DND-41 (cell line): ENCODE measurements at regions not wholly inside any gene's neighbourhood (a gene's known extent, or its start where the extent isn't known, plus 50 kb on each side); places are given as distances from the start of the nearest gene placed in this dataset.
"Not testable (repeated sequence)": the region's sequence is repeated elsewhere in the genome, so short reads cannot be mapped to it uniquely, and the experiment has no call there.

Experiments used
- ATAC-seq: fragments of 200-7000 bp; cut with Tn5 transposase; 3 replicates; pipeline ENCODE4 v1.9.1; 2021; ENCODE audit warnings: low read depth; ENCODE audit not compliant: insufficient read depth
- DNase-seq: peaks from one replicate; pipeline ENCODE4 v3.0.0-alpha.2; 2020
- H2AFZ ChIP-seq: 2 replicates; pipeline ENCODE4 v1.6.0; 2012; ENCODE audit warnings: low read depth, low read length
- H3K27ac ChIP-seq: 2 replicates; pipeline ENCODE4 v1.5.1; 2012; ENCODE audit warnings: low read length, inconsistent platforms
- H3K27me3 ChIP-seq: fragments of 200-600 bp; sonication (generic); 2 replicates; pipeline ENCODE4 v1.6.0; 2012; ENCODE audit warnings: low read length, mild to moderate bottlenecking, inconsistent platforms; ENCODE audit not compliant: insufficient read depth, poor library complexity
- H3K36me3 ChIP-seq: 2 replicates; pipeline ENCODE4 v1.5.1; 2012; ENCODE audit warnings: low read length, inconsistent platforms; ENCODE audit not compliant: insufficient read depth
- H3K4me1 ChIP-seq: 2 replicates; pipeline ENCODE4 v1.5.1; 2012; ENCODE audit warnings: mild to moderate bottlenecking, low read length; ENCODE audit not compliant: insufficient read depth
- H3K4me2 ChIP-seq: 2 replicates; pipeline ENCODE4 v1.6.0; 2012; ENCODE audit warnings: mild to moderate bottlenecking, moderate library complexity, low read length, inconsistent platforms; ENCODE audit not compliant: insufficient read depth
- H3K4me3 ChIP-seq, 2 experiments: fragments of 200-600 bp in 1 of 2; shearing (Covaris generic) in 1 of 2; 2 replicates each; pipeline ENCODE4 v1.5.1; 2012 to 2016; ENCODE audit warnings: inconsistent platforms in 2 of 2, low read length in 2 of 2, mild to moderate bottlenecking in 2 of 2, low read depth in 1 of 2, moderate library complexity in 1 of 2
- H3K79me2 ChIP-seq: 2 replicates; pipeline ENCODE4 v1.6.0; 2012; ENCODE audit warnings: low read length, inconsistent platforms; ENCODE audit not compliant: insufficient read depth
- H3K9ac ChIP-seq: 2 replicates; pipeline ENCODE4 v1.6.0; 2012; ENCODE audit warnings: low read depth, mild to moderate bottlenecking, inconsistent platforms, low read length, moderate library complexity
- H3K9me3 ChIP-seq: 2 replicates; pipeline ENCODE4 v1.5.1; 2012; ENCODE audit warnings: low read length, moderate library complexity, mild to moderate bottlenecking, inconsistent platforms; ENCODE audit not compliant: insufficient read depth, severe bottlenecking
- H4K20me1 ChIP-seq: 2 replicates; pipeline ENCODE4 v1.6.0; 2012; ENCODE audit warnings: low read length; ENCODE audit not compliant: insufficient read depth

DNA sequence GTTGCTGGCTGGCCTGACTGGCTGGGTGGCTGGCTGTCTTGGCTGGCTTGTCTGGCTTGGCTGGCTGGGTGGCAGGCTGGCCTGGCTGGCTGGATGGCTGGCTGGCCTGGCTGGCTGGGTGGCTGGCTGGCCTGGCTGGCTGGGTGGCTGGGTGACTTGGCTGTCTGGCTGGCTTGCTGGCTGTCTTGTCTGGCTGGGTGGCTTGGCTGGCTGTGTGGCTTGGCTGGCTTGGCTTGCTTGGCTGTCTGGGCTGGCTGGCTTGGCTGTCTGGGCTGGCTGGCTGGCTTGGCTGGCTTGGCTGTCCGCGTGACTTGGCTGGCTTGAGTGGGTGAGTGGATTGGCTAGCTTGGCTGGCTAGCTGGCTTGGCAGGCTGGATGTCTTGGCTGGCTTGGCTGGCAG lies 2835.6 kb downstream of the RPIA start:
- H3K79me2 ChIP-seq, H3K9ac ChIP-seq, DNase-seq, ATAC-seq, H3K4me2 ChIP-seq, H3K27ac ChIP-seq, H4K20me1 ChIP-seq, H3K36me3 ChIP-seq, H2AFZ ChIP-seq, H3K4me1 ChIP-seq, H3K27me3 ChIP-seq, H3K9me3 ChIP-seq, H3K4me3 ChIP-seq: not testable (repeated sequence)

DNA sequence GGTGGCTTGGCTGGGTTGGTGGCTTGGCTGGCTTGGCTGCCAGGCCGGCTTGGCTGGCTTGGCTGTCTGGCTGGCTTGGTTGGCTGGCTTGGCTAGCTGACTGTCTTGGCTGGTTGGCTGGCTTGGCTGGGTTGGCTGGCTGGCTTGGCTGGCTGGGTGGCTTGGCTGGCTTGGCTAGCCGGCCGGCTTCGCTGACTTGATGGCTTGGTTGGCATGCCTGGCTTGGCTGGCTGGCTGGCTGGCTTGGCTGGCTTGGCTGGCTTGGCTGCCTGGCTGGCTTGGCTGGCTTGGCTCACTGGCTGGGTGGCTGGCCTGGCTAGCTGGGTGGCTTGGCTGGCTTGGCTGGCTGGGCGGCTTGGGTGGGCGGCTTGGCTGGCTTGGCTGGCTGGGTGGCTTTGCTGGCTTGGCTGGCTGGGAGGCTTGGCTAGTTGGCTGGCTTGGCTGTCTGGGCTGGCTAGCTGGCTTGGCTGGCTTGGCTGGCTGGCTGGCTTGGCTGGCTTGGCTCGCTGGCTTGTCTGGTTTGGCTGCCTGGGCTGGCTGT lies 2836.1 kb downstream of the RPIA start:
- not testable (repeated sequence) for H3K4me3 ChIP-seq, H4K20me1 ChIP-seq, H3K36me3 ChIP-seq, H3K9ac ChIP-seq, DNase-seq, H2AFZ ChIP-seq, H3K79me2 ChIP-seq, H3K27me3 ChIP-seq, H3K4me2 ChIP-seq, ATAC-seq, H3K27ac ChIP-seq, H3K9me3 ChIP-seq, H3K4me1 ChIP-seq

DNA sequence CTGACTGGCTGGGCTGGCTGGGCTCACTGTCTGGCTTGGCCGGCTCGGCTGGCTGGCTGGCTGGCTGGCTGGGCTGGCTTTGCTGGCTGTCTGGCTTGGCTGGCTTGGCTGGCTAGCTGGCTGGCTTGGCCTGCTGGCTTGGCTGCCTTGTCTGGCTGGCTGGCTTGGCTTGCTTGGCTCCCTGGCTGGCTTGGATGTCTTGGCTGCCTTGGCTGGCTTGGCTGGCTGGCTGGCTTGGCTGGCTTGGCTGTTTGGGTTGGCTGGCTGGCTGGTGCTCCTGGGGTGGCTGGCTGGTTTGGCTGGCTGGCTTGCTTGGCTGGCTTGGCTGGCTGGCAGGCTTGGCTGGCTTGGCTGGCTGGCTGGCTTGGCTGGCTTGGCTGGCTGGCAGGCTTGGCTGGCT lies 2836.9 kb downstream of the RPIA start:
- H3K4me3 ChIP-seq, ATAC-seq, H3K27me3 ChIP-seq, H3K79me2 ChIP-seq, H4K20me1 ChIP-seq, DNase-seq, H3K36me3 ChIP-seq, H3K9me3 ChIP-seq, H2AFZ ChIP-seq, H3K9ac ChIP-seq, H3K27ac ChIP-seq, H3K4me2 ChIP-seq, H3K4me1 ChIP-seq: not testable (repeated sequence)

DNA sequence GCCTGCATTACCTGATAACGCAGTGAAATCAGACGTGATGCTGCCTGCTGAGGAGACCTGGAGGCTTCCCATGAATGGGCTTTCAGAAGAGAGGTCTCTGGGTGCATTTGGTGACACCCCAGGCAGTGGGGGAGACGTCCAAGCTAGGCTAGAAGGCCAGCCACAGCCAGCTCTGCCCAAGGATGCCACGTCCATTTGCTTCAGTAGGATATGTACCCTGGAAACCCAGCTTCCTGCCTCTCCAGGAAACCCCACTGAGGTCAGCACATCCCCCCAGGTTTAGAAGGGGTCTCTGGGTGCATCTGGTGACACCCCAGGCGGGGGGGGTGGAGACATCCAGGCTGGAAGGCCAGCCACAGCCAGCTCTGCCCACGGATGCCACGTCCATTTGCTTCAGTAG lies 2844.6 kb downstream of the RPIA start:
- H3K4me1 ChIP-seq, ATAC-seq, H3K79me2 ChIP-seq, H3K27ac ChIP-seq, H3K9me3 ChIP-seq, H3K4me2 ChIP-seq, DNase-seq, H3K27me3 ChIP-seq, H3K4me3 ChIP-seq, H4K20me1 ChIP-seq, H3K36me3 ChIP-seq, H3K9ac ChIP-seq, H2AFZ ChIP-seq: not testable (repeated sequence)

DNA sequence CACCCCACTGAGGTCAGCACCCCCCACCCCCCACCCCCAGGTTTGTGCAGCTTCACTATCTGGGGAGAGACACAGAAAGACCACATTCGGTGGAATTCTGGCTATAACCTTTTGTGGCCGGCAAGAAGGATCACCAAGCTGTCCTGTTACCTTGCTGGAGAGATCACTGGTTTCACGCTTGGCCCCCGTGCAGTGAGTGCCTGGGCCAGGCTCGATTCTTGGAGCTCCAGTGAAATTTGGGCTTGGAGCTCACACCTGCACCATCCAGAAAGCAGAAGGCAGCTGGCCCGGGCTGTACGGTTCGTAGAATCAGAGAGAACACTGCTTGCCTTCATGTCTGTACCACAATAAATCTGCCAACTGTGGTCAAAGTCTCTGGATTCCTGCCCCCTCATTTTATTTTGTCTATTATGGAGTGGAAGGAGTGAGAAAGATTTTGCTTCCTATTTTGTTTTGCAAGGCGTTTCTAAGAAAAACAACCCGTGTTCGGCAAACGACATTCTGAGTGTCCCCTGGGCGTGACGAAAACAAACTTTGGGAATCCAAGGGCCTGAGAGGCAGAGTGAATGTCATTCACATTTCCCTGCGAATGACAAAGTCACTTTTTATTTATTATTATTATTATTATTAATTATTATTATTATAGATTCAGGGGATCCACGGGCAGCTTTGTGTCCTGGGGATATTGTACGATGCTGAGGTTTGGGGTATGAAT lies 2845.2 kb downstream of the RPIA start:
- H3K79me2 ChIP-seq, H3K9ac ChIP-seq, H2AFZ ChIP-seq, H3K9me3 ChIP-seq, H3K27ac ChIP-seq, H4K20me1 ChIP-seq, DNase-seq, H3K4me3 ChIP-seq, H3K4me1 ChIP-seq, H3K4me2 ChIP-seq, H3K36me3 ChIP-seq, H3K27me3 ChIP-seq, ATAC-seq: not testable (repeated sequence)

DNA sequence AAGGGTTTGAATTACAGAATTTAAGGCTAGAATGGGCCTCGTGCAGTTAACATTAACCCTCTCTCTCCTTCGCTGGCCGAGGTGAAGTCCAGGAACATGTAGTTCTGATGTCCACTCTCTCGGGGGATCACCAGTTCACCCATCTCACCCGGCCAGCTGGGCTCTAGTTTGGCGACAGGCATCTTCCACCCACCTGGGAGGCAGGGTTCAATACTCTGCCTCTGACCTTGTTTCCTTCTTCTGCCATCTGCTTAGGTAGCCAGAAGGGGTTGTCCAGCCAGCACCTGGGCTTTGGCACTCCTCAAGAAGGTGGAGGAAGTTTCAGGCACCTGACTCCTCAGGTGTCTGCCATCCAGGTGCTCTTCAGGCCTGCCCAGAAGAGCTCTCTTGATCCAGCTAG lies 2857.8 kb downstream of the RPIA start:
- not testable (repeated sequence) for H3K9ac ChIP-seq, H3K9me3 ChIP-seq, H3K4me2 ChIP-seq, ATAC-seq, H3K27ac ChIP-seq, H4K20me1 ChIP-seq, H3K79me2 ChIP-seq, H3K27me3 ChIP-seq, H2AFZ ChIP-seq, DNase-seq, H3K36me3 ChIP-seq, H3K4me3 ChIP-seq, H3K4me1 ChIP-seq

DNA sequence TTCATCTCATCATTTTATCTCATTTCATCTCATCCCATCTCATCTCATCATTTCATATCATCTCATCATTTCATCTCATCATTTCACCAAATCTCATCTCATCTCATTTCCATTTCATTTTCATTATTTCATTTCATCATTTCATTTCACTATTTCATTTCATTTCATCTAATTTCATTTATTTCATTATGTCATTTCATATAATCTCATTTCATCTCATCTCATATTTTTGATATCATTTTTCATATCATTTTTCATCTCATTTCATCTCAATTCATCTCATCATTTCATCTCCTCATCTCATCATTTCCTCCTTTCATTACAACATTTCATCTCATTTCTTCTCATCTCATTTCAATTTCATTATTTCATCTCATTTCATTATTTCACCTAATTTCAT lies 2866.8 kb downstream of the RPIA start:
- not testable (repeated sequence) for H3K9me3 ChIP-seq

DNA sequence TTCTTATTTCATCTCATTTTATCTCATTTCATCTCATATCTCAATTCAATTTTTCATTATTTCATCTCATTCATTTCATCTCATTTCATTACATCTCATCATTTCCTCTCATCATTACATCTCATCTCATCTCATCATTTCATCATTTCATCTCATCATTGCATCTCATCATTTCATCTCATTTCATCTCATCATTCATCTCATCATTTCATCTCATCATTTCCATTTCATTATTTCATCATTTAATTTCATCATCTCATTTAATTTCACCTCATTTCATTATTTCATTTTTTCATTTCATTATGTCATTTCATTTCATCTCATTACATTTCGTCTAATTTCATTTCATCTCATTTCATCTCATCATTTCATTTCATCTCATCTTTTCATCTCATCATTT lies 2867.8 kb downstream of the RPIA start:
- ATAC-seq, H3K79me2 ChIP-seq, DNase-seq, H3K4me2 ChIP-seq, H3K4me1 ChIP-seq, H3K27me3 ChIP-seq, H3K9ac ChIP-seq, H3K9me3 ChIP-seq, H3K36me3 ChIP-seq, H4K20me1 ChIP-seq, H3K4me3 ChIP-seq, H2AFZ ChIP-seq, H3K27ac ChIP-seq: not testable (repeated sequence)

More for the DNA sequence above, 2866.8 kb downstream of the RPIA start:
- not testable (repeated sequence) for DNase-seq, H3K4me3 ChIP-seq, H3K79me2 ChIP-seq, H3K27ac ChIP-seq, H3K27me3 ChIP-seq, H4K20me1 ChIP-seq, ATAC-seq, H3K9ac ChIP-seq, H3K4me1 ChIP-seq, H3K4me2 ChIP-seq, H3K36me3 ChIP-seq, H2AFZ ChIP-seq
